ENCODE measurements at regions not wholly inside any gene's neighbourhood (a gene's known extent, or its start where the extent isn't known, plus 50 kb on each side); places are given as distances from the start of the nearest gene placed in this dataset.

- Histone ChIP-seq H3K4me3 (ENCODE audit: low read length) (no peak overlapping the region), H3F3A (ENCODE audit: insufficient read depth, low read length, poor library complexity, severe bottlenecking) (no peaks in the 10 kb centered on the region), H3K9me3 (ENCODE audit: low read length) (no peaks in the 10 kb centered on the region), H3K9me2 (ENCODE audit: insufficient read depth, low read length) (no peaks in the 10 kb centered on the region), H3K9ac (ENCODE audit: low read length) (no peak overlapping the region), H3K36me3 (ENCODE audit: insufficient read depth, low read length) (no peaks in the 10 kb centered on the region), H3K79me2 (replicated peaks; ENCODE audit: insufficient read depth, low read length) (no peaks in the 10 kb centered on the region), H3K27me3 (ENCODE audit: insufficient read depth, low read depth, low read length) (peaks cover 97% of the 10 kb centered on the region), H4K20me1 (ENCODE audit: insufficient read depth) (no peaks in the 10 kb centered on the region), H3K4me2 (ENCODE audit: low read length) (no peak overlapping the region), H2AFZ (ENCODE audit: low read depth, low read length) (no peak overlapping the region), H3K27ac (ENCODE audit: low read length) (no peak overlapping the region)
- TF ChIP-seq EZH2 (IDR thresholded peaks at IDR 0.05; ENCODE audit: borderline replicate concordance, insufficient read depth, low read length, poor library complexity, severe bottlenecking): no peak
- TF ChIP-seq TAF1 (IDR thresholded peaks at IDR 0.05; ENCODE audit: low read depth): no peak
Observed at GRCh38 chr6:51462896-51463295, 624.5 kb downstream of the PKHD1 start.

DNA sequence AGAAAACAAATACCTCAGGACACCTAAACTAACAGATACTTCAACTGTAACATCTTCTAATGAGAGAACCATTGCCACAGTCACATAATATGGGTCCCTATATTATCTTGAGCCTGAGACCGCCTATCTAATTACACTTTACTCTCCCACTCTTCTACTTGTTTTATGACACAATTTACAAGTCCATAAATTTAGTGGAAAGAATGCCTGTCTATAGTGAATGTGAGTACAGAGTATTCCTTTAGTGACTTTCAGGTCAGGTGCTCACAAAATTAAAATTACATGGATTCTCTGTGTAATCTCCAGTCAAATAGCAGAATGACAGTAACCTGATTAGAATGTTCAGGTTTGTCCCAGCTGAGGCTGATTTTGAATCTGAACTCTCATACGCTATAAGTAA, 624.1 kb downstream of the PKHD1 start:
- Histone ChIP-seq H3K36me3 (ENCODE audit: insufficient read depth, low read length) (no peaks in the 10 kb centered on the region), H3F3A (ENCODE audit: insufficient read depth, low read length, poor library complexity, severe bottlenecking) (no peaks in the 10 kb centered on the region), H3K9me3 (ENCODE audit: low read length) (no peaks in the 10 kb centered on the region), H3K27ac (ENCODE audit: low read length) (no peak overlapping the region), H2AFZ (ENCODE audit: low read depth, low read length) (no peak overlapping the region), H3K9ac (ENCODE audit: low read length) (no peak overlapping the region), H4K20me1 (ENCODE audit: insufficient read depth) (no peaks in the 10 kb centered on the region), H3K9me2 (ENCODE audit: insufficient read depth, low read length) (no peaks in the 10 kb centered on the region), H3K79me2 (replicated peaks; ENCODE audit: insufficient read depth, low read length) (no peaks in the 10 kb centered on the region), H3K27me3 (ENCODE audit: insufficient read depth, low read depth, low read length) (peaks cover 97% of the 10 kb centered on the region), H3K4me2 (ENCODE audit: low read length) (no peak overlapping the region), H3K4me3 (ENCODE audit: low read length) (no peak overlapping the region)
- TF ChIP-seq EP300 (conservative IDR thresholded peaks at IDR 0.05; ENCODE audit: poor library complexity, severe bottlenecking) (no peak), EZH2 (IDR thresholded peaks at IDR 0.05; ENCODE audit: borderline replicate concordance, insufficient read depth, low read length, poor library complexity, severe bottlenecking) (no peak), RAD21 (conservative IDR thresholded peaks at IDR 0.05) (no peak), SMC3 (conservative IDR thresholded peaks at IDR 0.05; ENCODE audit: poor library complexity) (no peak), TAF1 (IDR thresholded peaks at IDR 0.05; ENCODE audit: low read depth) (no peak), MXI1 (conservative IDR thresholded peaks at IDR 0.05; ENCODE audit: poor library complexity, severe bottlenecking) (no peak), POLR2AphosphoS5 (IDR thresholded peaks at IDR 0.05) (no peak)
- TF ChIP-seq, protein P1, sequence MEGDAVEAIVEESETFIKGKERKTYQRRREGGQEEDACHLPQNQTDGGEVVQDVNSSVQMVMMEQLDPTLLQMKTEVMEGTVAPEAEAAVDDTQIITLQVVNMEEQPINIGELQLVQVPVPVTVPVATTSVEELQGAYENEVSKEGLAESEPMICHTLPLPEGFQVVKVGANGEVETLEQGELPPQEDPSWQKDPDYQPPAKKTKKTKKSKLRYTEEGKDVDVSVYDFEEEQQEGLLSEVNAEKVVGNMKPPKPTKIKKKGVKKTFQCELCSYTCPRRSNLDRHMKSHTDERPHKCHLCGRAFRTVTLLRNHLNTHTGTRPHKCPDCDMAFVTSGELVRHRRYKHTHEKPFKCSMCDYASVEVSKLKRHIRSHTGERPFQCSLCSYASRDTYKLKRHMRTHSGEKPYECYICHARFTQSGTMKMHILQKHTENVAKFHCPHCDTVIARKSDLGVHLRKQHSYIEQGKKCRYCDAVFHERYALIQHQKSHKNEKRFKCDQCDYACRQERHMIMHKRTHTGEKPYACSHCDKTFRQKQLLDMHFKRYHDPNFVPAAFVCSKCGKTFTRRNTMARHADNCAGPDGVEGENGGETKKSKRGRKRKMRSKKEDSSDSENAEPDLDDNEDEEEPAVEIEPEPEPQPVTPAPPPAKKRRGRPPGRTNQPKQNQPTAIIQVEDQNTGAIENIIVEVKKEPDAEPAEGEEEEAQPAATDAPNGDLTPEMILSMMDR (IDR thresholded peaks at IDR 0.05; ENCODE audit: poor library complexity, severe bottlenecking): no peak
- TF ChIP-seq, protein P2, sequence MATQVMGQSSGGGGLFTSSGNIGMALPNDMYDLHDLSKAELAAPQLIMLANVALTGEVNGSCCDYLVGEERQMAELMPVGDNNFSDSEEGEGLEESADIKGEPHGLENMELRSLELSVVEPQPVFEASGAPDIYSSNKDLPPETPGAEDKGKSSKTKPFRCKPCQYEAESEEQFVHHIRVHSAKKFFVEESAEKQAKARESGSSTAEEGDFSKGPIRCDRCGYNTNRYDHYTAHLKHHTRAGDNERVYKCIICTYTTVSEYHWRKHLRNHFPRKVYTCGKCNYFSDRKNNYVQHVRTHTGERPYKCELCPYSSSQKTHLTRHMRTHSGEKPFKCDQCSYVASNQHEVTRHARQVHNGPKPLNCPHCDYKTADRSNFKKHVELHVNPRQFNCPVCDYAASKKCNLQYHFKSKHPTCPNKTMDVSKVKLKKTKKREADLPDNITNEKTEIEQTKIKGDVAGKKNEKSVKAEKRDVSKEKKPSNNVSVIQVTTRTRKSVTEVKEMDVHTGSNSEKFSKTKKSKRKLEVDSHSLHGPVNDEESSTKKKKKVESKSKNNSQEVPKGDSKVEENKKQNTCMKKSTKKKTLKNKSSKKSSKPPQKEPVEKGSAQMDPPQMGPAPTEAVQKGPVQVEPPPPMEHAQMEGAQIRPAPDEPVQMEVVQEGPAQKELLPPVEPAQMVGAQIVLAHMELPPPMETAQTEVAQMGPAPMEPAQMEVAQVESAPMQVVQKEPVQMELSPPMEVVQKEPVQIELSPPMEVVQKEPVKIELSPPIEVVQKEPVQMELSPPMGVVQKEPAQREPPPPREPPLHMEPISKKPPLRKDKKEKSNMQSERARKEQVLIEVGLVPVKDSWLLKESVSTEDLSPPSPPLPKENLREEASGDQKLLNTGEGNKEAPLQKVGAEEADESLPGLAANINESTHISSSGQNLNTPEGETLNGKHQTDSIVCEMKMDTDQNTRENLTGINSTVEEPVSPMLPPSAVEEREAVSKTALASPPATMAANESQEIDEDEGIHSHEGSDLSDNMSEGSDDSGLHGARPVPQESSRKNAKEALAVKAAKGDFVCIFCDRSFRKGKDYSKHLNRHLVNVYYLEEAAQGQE (IDR thresholded peaks at IDR 0.05; ENCODE audit: borderline replicate concordance): no peak

DNA sequence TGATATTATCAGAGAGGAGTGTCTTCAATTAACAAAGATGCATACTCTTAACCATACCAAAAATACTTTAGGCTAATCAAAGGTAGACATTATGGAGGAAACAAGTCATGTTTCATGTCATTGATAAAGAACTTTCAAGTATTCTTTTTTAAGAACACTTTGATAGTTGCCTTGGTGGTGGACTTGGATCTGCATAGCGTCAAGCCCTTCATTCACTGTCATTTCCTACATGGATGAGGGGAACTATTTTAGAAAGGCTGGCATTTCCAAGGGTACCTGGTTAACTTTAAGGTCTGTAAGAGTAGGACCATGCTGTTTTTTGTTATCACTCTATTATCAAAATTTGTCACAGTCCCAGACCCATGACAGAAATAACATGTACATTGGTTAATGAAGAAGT, 622.5 kb downstream of the PKHD1 start:
- TF ChIP-seq RAD21 (conservative IDR thresholded peaks at IDR 0.05): no peak
- TF ChIP-seq, protein P1 (IDR thresholded peaks at IDR 0.05; ENCODE audit: poor library complexity, severe bottlenecking): no peak
- no peak for TF ChIP-seq EP300 (conservative IDR thresholded peaks at IDR 0.05; ENCODE audit: poor library complexity, severe bottlenecking)
- no peak for TF ChIP-seq EZH2 (IDR thresholded peaks at IDR 0.05; ENCODE audit: borderline replicate concordance, insufficient read depth, low read length, poor library complexity, severe bottlenecking)
- TF ChIP-seq, protein P2 (IDR thresholded peaks at IDR 0.05; ENCODE audit: borderline replicate concordance): no peak
- no peak for TF ChIP-seq MXI1 (conservative IDR thresholded peaks at IDR 0.05; ENCODE audit: poor library complexity, severe bottlenecking)
- no peak for TF ChIP-seq POLR2AphosphoS5 (IDR thresholded peaks at IDR 0.05)
- TF ChIP-seq SMC3 (conservative IDR thresholded peaks at IDR 0.05; ENCODE audit: poor library complexity): no peak
- TF ChIP-seq TAF1 (IDR thresholded peaks at IDR 0.05; ENCODE audit: low read depth): no peak
- Histone ChIP-seq H3F3A (ENCODE audit: insufficient read depth, low read length, poor library complexity, severe bottlenecking) (no peaks in the 10 kb centered on the region), H3K27ac (ENCODE audit: low read length) (no peak overlapping the region), H2AFZ (ENCODE audit: low read depth, low read length) (no peak overlapping the region), H3K9me2 (ENCODE audit: insufficient read depth, low read length) (no peaks in the 10 kb centered on the region), H3K4me2 (ENCODE audit: low read length) (no peak overlapping the region), H3K9me3 (ENCODE audit: low read length) (no peaks in the 10 kb centered on the region), H3K27me3 (ENCODE audit: insufficient read depth, low read depth, low read length) (peaks cover 97% of the 10 kb centered on the region), H3K9ac (ENCODE audit: low read length) (no peak overlapping the region), H3K79me2 (replicated peaks; ENCODE audit: insufficient read depth, low read length) (no peaks in the 10 kb centered on the region), H3K4me3 (ENCODE audit: low read length) (no peak overlapping the region), H3K36me3 (ENCODE audit: insufficient read depth, low read length) (no peaks in the 10 kb centered on the region), H4K20me1 (ENCODE audit: insufficient read depth) (no peaks in the 10 kb centered on the region)

All from neural cell (in vitro differentiated cells).